K562 (cell line): ENCODE measurements at regions not wholly inside any gene's neighbourhood (a gene's known extent, or its start where the extent isn't known, plus 50 kb on each side); places are given as distances from the start of the nearest gene placed in this dataset.

Source experiments
- ATAC-seq: fragments of 200-7000 bp; cut with Tn5 transposase; 3 replicates; pipeline ENCODE4 v1.9.1; 2020; ENCODE audit warnings: moderate library complexity
- BruUV-seq: library from RNA; stranded (reverse); fragments of 400-500 nt; replicated peaks from 2 replicates; lab custom pipeline; 2021; lab: Mats Ljungman, UMichigan
- CTCF ChIA-PET: fragments of 300-600 bp; formaldehyde crosslinking; extraction: SDS; loops from one replicate; lab custom pipeline; 2021; ENCODE audit warnings: low intra/inter-chr PET ratio; lab: Yijun Ruan, JAX
- POLR2A ChIA-PET: fragments of 300-600, 350-650 bp; sonication (Branson Sonifier 250); formaldehyde crosslinking; extraction: SDS; loops from one replicate; lab custom pipeline; 2021; ENCODE audit warnings: antibody characterized with exemption, inconsistent platforms; lab: Yijun Ruan, JAX
- DNase-seq, 4 experiments: peaks; one replicate each; pipeline versions ENCODE4 v3.0.0 to v3.0.0-alpha.2; 2011 to 2018; ENCODE audit warnings: low spot score in 3 of 4, mixed read lengths in 3 of 4; ENCODE audit errors: extremely low read depth in 1 of 4
- FAIRE-seq: peaks from 2 replicates; lab custom pipeline; 2011; peaks lifted over from hg19 to GRCh38; lab: Jason Lieb, UNC
- H2AFZ ChIP-seq: 2 replicates; pipeline ENCODE4 v1.6.0; 2011; ENCODE audit warnings: low read depth, low read length, control low read depth, inconsistent platforms
- H3K27ac ChIP-seq: fragments of 200-600 bp; 3 replicates; pipeline ENCODE4 v1.8.0; 2011; ENCODE audit warnings: low read depth, mild to moderate bottlenecking, control low read depth, inconsistent platforms, low read length, moderate library complexity, mixed read lengths; ENCODE audit errors: extremely low read depth
- H3K27me3 ChIP-seq, 2 experiments: fragments of 300-600 bp in 1 of 2; 2 replicates in 1 of 2; 3 replicates in 1 of 2; pipeline versions ENCODE4 v1.6.0 to v1.8.0; 2011; ENCODE audit warnings: inconsistent platforms in 2 of 2, low read length in 2 of 2, mild to moderate bottlenecking in 1 of 2, mixed read lengths in 1 of 2, moderate library complexity in 1 of 2; ENCODE audit not compliant: control insufficient read depth in 2 of 2, insufficient read depth in 2 of 2
- H3K36me3 ChIP-seq: fragments of 300-600 bp; 3 replicates; pipeline ENCODE4 v1.8.0; 2011; ENCODE audit warnings: mild to moderate bottlenecking, low read length, inconsistent platforms; ENCODE audit not compliant: control insufficient read depth, insufficient read depth
- H3K4me1 ChIP-seq, 2 experiments: fragments of 200-600 bp in 1 of 2; replicated peaks in 1 of 2; 2 replicates in 1 of 2; 3 replicates in 1 of 2; pipeline versions ENCODE4 v1.5.1 to v1.8.0; 2011; ENCODE audit warnings: inconsistent platforms in 2 of 2, low read length in 2 of 2, mild to moderate bottlenecking in 1 of 2, mixed read lengths in 1 of 2, moderate library complexity in 1 of 2; ENCODE audit not compliant: control insufficient read depth in 2 of 2, insufficient read depth in 2 of 2
- H3K4me2 ChIP-seq: 2 replicates; pipeline ENCODE4 v1.6.1; 2011; ENCODE audit warnings: low read length, control low read depth, inconsistent platforms, mixed read lengths; ENCODE audit not compliant: insufficient read depth
- H3K4me3 ChIP-seq: fragments of 200-600 bp; sonication (generic), shearing (Covaris generic); 2 replicates; pipeline ENCODE4 v1.5.1; 2016; ENCODE audit warnings: control low read depth, inconsistent platforms
- H3K79me2 ChIP-seq: fragments of 200-600 bp; 3 replicates; pipeline ENCODE4 v1.8.0; 2011; ENCODE audit warnings: low read length, inconsistent platforms; ENCODE audit not compliant: control insufficient read depth, insufficient read depth
- H3K9ac ChIP-seq, 2 experiments: 2 replicates each; pipeline versions ENCODE4 v1.6.0 to v1.6.1; 2011; ENCODE audit warnings: low read depth in 2 of 2, low read length in 2 of 2, control low read depth in 1 of 2, inconsistent platforms in 1 of 2, mild to moderate bottlenecking in 1 of 2, mixed read lengths in 1 of 2; ENCODE audit not compliant: insufficient read depth in 1 of 2
- H3K9me1 ChIP-seq: one replicate; pipeline ENCODE4 v1.6.0; 2011; ENCODE audit warnings: inconsistent platforms, mild to moderate bottlenecking, low read length, moderate library complexity; ENCODE audit not compliant: control insufficient read depth, insufficient read depth
- H3K9me3 ChIP-seq: replicated peaks from 2 replicates; pipeline ENCODE4 v1.5.1; 2011; ENCODE audit warnings: low read depth, low read length, inconsistent platforms; ENCODE audit not compliant: control insufficient read depth, insufficient read depth
- H4K20me1 ChIP-seq: replicated peaks from 2 replicates; pipeline ENCODE4 v1.6.1; 2011; ENCODE audit warnings: low read length, inconsistent platforms, mixed read lengths; ENCODE audit not compliant: control insufficient read depth, insufficient read depth
- CEBPG ChIP-seq, 3 experiments: fragments of 200-800 bp in 1 of 3; sonication (Bioruptor generic) in 1 of 3; sonication (generic) in 1 of 3; formaldehyde crosslinking in 1 of 3; IDR thresholded peaks in 2 of 3; conservative IDR thresholded peaks in 1 of 3; 2 replicates each; pipeline versions ENCODE4 v1.6.1 to v1.8.0; 2016 to 2022; ENCODE audit warnings: missing compliant biosample characterization in 2 of 3, missing genetic modification characterization in 2 of 3, mild to moderate bottlenecking in 1 of 3, missing genetic modification reagents in 1 of 3
- KAT7 ChIP-seq: sonication (generic); formaldehyde crosslinking; IDR thresholded peaks from 2 replicates; pipeline ENCODE4 v1.8.0; 2022; ENCODE audit warnings: missing genetic modification reagents, mild to moderate bottlenecking, borderline replicate concordance
- MEIS2 ChIP-seq: fragments of 450-650 bp; IDR thresholded peaks from 2 replicates; pipeline ENCODE4 v1.6.1; 2014; ENCODE audit warnings: mild to moderate bottlenecking; ENCODE audit not compliant: partially characterized antibody
- MYBL2 ChIP-seq, 2 experiments: fragments of 450-650 bp in 1 of 2; sonication (generic) in 1 of 2; formaldehyde crosslinking in 1 of 2; IDR thresholded peaks; 2 replicates each; pipeline versions ENCODE4 v1.6.1 to v1.8.1; 2017 to 2022; ENCODE audit warnings: borderline replicate concordance in 1 of 2, inconsistent platforms in 1 of 2, low read depth in 1 of 2, mild to moderate bottlenecking in 1 of 2, missing genetic modification reagents in 1 of 2, moderate library complexity in 1 of 2
- NFE2L1 ChIP-seq: fragments of 450-650 bp; IDR thresholded peaks from 2 replicates; pipeline ENCODE4 v1.6.1; 2016; ENCODE audit warnings: missing genetic modification characterization, low read depth, mild to moderate bottlenecking, missing compliant biosample characterization, moderate library complexity, borderline replicate concordance
- PKNOX1 ChIP-seq: fragments of 450-650 bp; IDR thresholded peaks from 2 replicates; pipeline ENCODE4 v1.6.1; 2016
- SFPQ ChIP-seq: fragments of 200-400 bp; formaldehyde crosslinking; IDR thresholded peaks from 2 replicates; pipeline ENCODE4 v1.6.1; 2017; ENCODE audit warnings: mild to moderate bottlenecking, low read depth, low read length, moderate library complexity
- TAF7 ChIP-seq: fragments of 450-650 bp; IDR thresholded peaks from 2 replicates; pipeline ENCODE4 v1.6.1; 2016; ENCODE audit warnings: missing genetic modification characterization, missing compliant biosample characterization
- TAL1 ChIP-seq: fragments of 450-650 bp; IDR thresholded peaks from 2 replicates; pipeline ENCODE4 v1.6.1; 2016; ENCODE audit warnings: mild to moderate bottlenecking
- TEAD1 ChIP-seq, 2 experiments: fragments of 450-650 bp in 1 of 2; sonication (generic) in 1 of 2; formaldehyde crosslinking; IDR thresholded peaks; 2 replicates each; pipeline versions ENCODE4 v1.4.0 to v1.8.0; 2020 to 2022; ENCODE audit warnings: mild to moderate bottlenecking in 2 of 2, missing genetic modification reagents in 1 of 2
- ZNF134 ChIP-seq: fragments of 250-450 bp; sonication (Bioruptor Pico); conservative IDR thresholded peaks from 2 replicates; pipeline ENCODE4 v1.4.0; 2020
- ZNF277 ChIP-seq: fragments of 250-450 bp; sonication (Bioruptor Pico); IDR thresholded peaks from 2 replicates; pipeline ENCODE4 v1.8.0; 2022; ENCODE audit warnings: inconsistent platforms, mild to moderate bottlenecking, moderate library complexity, borderline replicate concordance
- WGBS: fragments of 100-300 bp; shearing (Covaris generic); methylation state at CpG from one replicate; pipeline ENCODE4 v1.1.6; 2016; ENCODE audit warnings: low coverage, mixed read lengths; ENCODE audit not compliant: insufficient coverage; ENCODE audit errors: missing lambda C conversion rate; 5-methylcytosine and 5-hydroxymethylcytosine counted together
- in situ Hi-C: fragments of 300-500 bp; cut with MboI; formaldehyde crosslinking; loops from 4 replicates; pipeline ENCODE4 v1.15.0; 2018; ENCODE audit warnings: inconsistent platforms, mixed read lengths
- intact Hi-C: fragments of 100-400 bp; cut with micrococcal nuclease; formaldehyde crosslinking; loops from 2 replicates; pipeline ENCODE4 v1.14.2; 2022

- peak overlapping the region; percentile 40; the same call in 1 of the 2 replicates for H3K4me2 ChIP-seq
- DNase-seq (peak in 1 of 4 experiments; percentile 33), ATAC-seq (peak; percentile 69), FAIRE-seq (no peak)
- peaks cover 92% of the 10 kb centered on the region for H3K79me2 ChIP-seq
- no peaks in the 10 kb centered on the region for H4K20me1 ChIP-seq
- BruUV-seq, result no TSS peak
- H3K27me3 ChIP-seq, result no peaks in the 10 kb centered on the region
- H2AFZ ChIP-seq, result no peak overlapping the region
- H3K9ac ChIP-seq, result no peak overlapping the region; a peak in 1 of 4 replicates
- H3K9me1 ChIP-seq, result no peaks in the 10 kb centered on the region
- H3K9me3 ChIP-seq, result no peaks in the 10 kb centered on the region
- in situ Hi-C loops, result no loop called here
- H3K36me3 ChIP-seq, result no peaks in the 10 kb centered on the region
- H3K4me1 ChIP-seq, result peaks cover 0 to 4% of the 10 kb centered on the region in 2 experiments; a peak in 1 of 5 replicates
- POLR2A ChIA-PET, result interaction anchor here (2.1 kb wide), 1 partner anchor 55 kb away, joined by 6 read pairs; no protein-coding TSS in a partner anchor
- no peak overlapping the region for H3K4me3 ChIP-seq
- CTCF ChIA-PET, result no interaction called here
- peak overlapping the region; percentile 34; the same call in 1 of the 3 replicates for H3K27ac ChIP-seq
- intact Hi-C loops, result no loop called here
- WGBS, result 7% methylated on average over 13 of the region's 13 CpGs
- TF ChIP-seq NFE2L1 (tag), result no peak
- peak; percentile 56; the same call in 1 of the 2 replicates for TF ChIP-seq MYBL2 (IDR thresholded peaks at IDR 0.05; ENCODE audit: low read depth)
- TF ChIP-seq MYBL2 (CRISPR knock-in tag; IDR thresholded peaks at IDR 0.05; ENCODE audit: borderline replicate concordance), result no peak
- TF ChIP-seq CEBPG (CRISPR knock-in tag; IDR thresholded peaks at IDR 0.05), result no peak
- TF ChIP-seq CEBPG (tag; conservative IDR thresholded peaks at IDR 0.05 in 1 of 2, IDR thresholded peaks at IDR 0.05 in 1 of 2), result no peak
- TF ChIP-seq MEIS2, result peak; percentile 56
- TF ChIP-seq KAT7 (CRISPR knock-in tag), result no peak
- no peak for TF ChIP-seq TAF7 (tag)
- TF ChIP-seq ZNF277, result no peak
- peak; percentile 43; the same call in 1 of the 2 replicates for TF ChIP-seq PKNOX1
- no peak for TF ChIP-seq SFPQ
- TF ChIP-seq TEAD1 (CRISPR knock-in tag; IDR thresholded peaks at IDR 0.05), result no peak
- no peak for TF ChIP-seq TAL1
- no peak for TF ChIP-seq ZNF134 (CRISPR knock-in tag)
Observed at GRCh38 chr17:22145605-22146178, 453.4 kb downstream of the KCNJ18 start.
